Activated naive CD8-positive, alpha-beta T cell treated with anti-CD3 and anti-CD28 coated beads, Interleukin-2, amount 50 U/mL, for 16 hours (primary cell): ENCODE measurements at regions not wholly inside any gene's neighbourhood (a gene's known extent, or its start where the extent isn't known, plus 50 kb on each side); places are given as distances from the start of the nearest gene placed in this dataset.
"Not testable (repeated sequence)": the region's sequence is repeated elsewhere in the genome, so short reads cannot be mapped to it uniquely, and the experiment has no call there.

Source experiments
- DNase-seq: peaks from one replicate; pipeline ENCODE4 v3.0.0-alpha.2; 2020; ENCODE audit warnings: low read depth, low spot score

DNA sequence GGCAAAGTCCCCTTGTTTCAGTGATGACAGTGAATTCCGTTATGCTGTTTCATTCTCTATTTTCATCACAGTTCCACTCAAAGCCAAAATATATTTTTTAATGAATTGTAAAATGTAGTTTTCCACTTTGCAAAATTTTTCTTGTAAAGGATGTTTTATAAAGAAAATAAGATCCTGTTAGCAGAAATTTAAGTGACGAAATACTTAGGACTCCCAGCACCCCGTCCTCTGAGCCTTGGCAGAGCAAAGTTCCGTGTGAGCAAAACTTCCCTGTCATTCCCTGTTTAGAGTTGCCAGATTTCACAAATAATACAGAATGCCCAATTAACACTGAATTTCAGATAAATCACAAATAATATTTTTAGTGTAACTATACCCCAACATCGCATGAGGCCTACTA lies 81.0 kb upstream of the RBPJ start:
- DNase-seq, result no peak

GRCh38 chr4:26241179-26241578 lies 79.6 kb upstream of the RBPJ start:
- no peak for DNase-seq

DNA sequence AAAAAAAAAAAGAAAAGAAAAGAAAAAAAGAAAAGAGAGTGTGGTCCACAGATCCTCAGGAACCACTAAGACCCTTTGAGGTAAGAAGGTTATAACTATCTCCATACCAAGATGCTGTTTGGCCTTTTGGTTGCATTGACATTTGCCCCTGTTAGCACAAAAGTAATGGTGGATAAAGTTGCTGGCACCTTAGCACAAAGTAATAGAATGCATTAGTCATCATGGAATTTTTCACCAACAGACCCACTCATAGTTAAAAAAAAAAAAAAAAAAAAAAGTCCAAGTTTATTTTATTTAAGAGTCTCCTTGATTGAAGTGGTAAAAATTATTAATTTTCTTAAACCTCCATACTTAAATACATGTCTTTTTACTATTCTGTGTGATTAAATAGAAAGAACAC lies 78.4 kb upstream of the RBPJ start:
- DNase-seq, result no peak

GRCh38 chr4:26244138-26244537 lies 76.7 kb upstream of the RBPJ start:
- DNase-seq, result not testable (repeated sequence)

DNA sequence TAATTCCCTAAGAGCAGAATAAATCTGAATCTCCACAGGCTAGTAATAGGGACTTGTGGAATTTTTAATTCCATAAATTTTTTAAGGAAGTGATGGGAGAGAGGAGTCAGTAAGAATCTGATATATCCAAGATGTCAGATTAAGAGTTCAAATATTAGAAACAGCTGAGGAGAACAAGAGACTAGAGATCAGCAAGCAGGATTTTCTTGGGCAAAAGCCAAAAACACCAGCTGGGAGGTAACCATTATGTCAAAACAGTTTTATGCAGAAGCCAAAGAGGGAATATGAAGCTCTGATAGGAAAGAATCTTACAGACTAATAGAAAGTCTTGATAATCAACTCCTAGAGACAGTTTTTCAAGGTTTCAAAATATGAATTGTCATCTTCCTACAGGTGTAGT lies 72.2 kb upstream of the RBPJ start:
- DNase-seq, result no peak

DNA sequence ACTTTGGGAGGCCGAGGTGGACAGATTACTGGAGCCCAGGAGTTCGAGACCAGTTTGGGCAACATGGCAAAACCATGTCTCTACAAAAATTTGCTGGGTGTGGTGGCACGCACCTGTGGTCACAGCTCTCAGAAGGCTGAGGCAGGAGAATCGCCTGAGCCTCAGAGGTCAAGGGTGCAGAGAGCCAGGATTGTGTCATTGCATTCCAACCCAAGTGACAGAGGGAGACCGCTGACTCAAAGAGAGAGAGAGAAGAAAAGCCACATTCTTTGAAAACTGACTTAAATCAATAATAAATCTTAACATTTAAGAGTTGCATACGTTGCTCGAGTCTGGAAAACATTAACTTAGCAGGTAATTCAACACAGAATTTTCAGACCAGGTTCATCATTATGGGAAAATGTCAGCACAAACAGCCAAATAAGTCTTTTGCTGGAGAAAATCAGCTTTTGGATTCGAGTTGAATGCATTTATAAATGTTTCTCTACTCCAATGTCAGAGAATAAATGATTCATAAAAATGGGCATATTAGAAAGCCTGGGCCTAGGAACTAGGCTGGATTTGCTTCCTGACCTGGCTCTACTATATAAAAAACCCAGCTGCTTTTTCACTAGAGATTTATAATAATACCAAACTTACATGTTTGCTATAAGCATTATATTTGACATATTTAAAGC lies 68.3 kb upstream of the RBPJ start:
- no peak for DNase-seq

DNA sequence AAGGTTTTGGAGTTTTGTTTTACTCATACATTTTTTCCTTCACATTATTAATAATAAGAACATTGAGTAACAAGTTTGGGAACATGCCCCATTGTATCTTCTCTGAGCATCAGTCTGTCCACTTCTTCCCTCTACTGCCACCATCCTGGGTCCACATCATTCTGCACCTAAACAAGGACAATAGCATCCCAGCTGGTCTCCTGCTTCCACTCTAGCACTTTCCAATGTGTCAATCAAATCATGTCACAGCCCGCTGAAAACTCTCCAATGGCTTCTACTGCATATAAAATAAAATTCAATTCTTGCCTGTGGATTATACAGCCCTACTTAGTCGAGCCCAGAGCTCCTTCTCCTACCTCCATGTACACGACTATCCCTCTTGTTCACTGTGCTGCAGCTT lies 66.8 kb upstream of the RBPJ start:
- no peak for DNase-seq

- DNase-seq, result no peak
Observed at GRCh38 chr4:26255989-26256388, 64.8 kb upstream of the RBPJ start.

DNA sequence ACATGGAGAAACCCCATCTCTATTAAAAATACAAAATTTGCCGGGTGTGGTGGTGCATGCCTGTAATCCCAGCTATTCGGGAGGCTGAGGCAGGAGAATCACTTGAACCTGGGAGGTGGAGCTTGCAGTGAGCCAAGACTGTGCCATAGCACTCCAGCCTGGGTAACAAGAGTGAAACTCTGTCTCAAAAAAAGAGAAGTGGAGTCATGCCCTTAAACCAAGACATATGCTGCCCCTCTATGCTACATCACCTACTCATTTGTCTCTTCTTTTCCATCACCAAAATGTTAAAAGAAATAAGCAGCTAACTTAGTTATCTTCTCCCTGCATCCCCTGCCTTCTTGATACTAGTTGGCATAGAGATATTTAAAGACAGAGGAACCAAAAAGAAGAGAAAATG lies 63.4 kb upstream of the RBPJ start:
- not testable (repeated sequence) for DNase-seq

DNA sequence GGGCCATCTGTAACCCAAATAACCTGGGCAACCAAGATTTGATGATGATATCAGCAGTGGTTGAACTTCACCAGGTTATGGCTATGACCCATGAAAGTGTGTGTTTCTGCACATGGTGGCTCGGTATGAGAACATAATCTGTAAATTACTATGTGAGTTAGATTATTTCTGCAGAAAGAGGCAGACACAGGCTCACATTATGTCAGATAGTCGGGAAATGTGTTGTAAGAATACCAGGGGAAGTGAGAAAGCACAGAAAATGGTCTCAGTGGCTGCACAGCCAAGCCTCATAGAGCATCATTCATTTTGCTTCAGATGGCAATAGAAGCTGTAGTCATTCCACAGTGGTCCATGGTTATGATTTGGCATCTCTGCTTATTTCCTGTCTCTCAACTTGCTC lies 63.0 kb upstream of the RBPJ start:
- no peak for DNase-seq

- DNase-seq, result no peak
Observed at GRCh38 chr4:26260571-26260970, 60.2 kb upstream of the RBPJ start.

GRCh38 chr4:26261405-26261804 lies 59.4 kb upstream of the RBPJ start:
- DNase-seq, result no peak

GRCh38 chr4:26263165-26263564 lies 57.6 kb upstream of the RBPJ start:
- DNase-seq, result no peak

GRCh38 chr4:26264109-26264508 lies 56.7 kb upstream of the RBPJ start:
- no peak for DNase-seq

GRCh38 chr4:26267087-26267486 lies 53.7 kb upstream of the RBPJ start:
- DNase-seq, result no peak

DNA sequence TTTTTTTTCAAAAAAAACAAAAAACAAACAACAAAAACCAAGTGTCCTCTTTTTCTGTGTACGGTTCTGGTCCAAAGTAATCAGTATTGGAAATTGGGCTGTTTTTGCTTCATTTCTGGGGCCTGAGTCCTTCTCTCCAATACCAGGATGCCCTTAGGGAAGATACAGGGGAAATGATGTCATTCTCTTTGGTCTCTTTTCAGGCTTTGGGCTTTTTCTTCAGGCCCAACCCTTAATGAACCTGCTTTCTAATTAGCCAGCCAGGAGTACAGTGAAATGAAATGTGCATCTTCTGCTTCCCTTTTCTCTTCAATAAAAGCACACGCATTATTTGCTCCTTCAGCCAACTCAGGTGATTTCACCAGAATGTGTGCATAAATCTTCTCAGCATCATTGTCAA lies 52.6 kb upstream of the RBPJ start:
- DNase-seq, result no peak

- DNase-seq, result no peak
Observed at GRCh38 chr4:26269038-26269437, 51.8 kb upstream of the RBPJ start.
